Cardiac muscle cell (in vitro differentiated cells and primary cell): ENCODE measurements at regions not wholly inside any gene's neighbourhood (a gene's known extent, or its start where the extent isn't known, plus 50 kb on each side); places are given as distances from the start of the nearest gene placed in this dataset.

Experiments used
- DNase-seq, 2 donors: peaks; one replicate each; pipeline versions ENCODE4 v3.0.0 to v3.0.0-alpha.2; 2010 to 2017; ENCODE audit warnings: low read depth in 1 of 2, low spot score in 1 of 2
- H3K27ac ChIP-seq: fragments of 200-600 bp; sonication (generic); 2 replicates; pipeline ENCODE4 v1.5.1; 2016
- H3K27me3 ChIP-seq: fragments of 200-600 bp; sonication (generic); 2 replicates; pipeline ENCODE4 v1.6.0; 2016; ENCODE audit warnings: control low read depth
- H3K36me3 ChIP-seq: fragments of 200-600 bp; sonication (generic); 2 replicates; pipeline ENCODE4 v1.5.1; 2016; ENCODE audit warnings: control low read depth
- H3K4me1 ChIP-seq: fragments of 200-600 bp; sonication (generic); 2 replicates; pipeline ENCODE4 v1.8.1; 2017; ENCODE audit warnings: low read depth, mild to moderate bottlenecking, mixed run types
- H3K4me3 ChIP-seq: fragments of 200-600 bp; sonication (generic); 2 replicates; pipeline ENCODE4 v1.5.1; 2016; ENCODE audit warnings: mild to moderate bottlenecking
- H3K9me3 ChIP-seq: fragments of 200-600 bp; sonication (generic); 2 replicates; pipeline ENCODE4 v1.5.1; 2017; ENCODE audit warnings: low read depth, mild to moderate bottlenecking, control low read depth
- CTCF ChIP-seq: IDR thresholded peaks from 2 replicates; pipeline ENCODE4 v1.5.1; 2012; ENCODE audit warnings: low read depth, mild to moderate bottlenecking, low read length

- H3K27me3 ChIP-seq = peaks cover 95% of the 10 kb centered on the region
- H3K4me1 ChIP-seq = peaks cover 3% of the 10 kb centered on the region
- no peak for TF ChIP-seq CTCF
- H3K36me3 ChIP-seq = no peaks in the 10 kb centered on the region
- no peak for DNase-seq
- H3K4me3 ChIP-seq = no peak overlapping the region
- no peak overlapping the region for H3K27ac ChIP-seq
- no peaks in the 10 kb centered on the region for H3K9me3 ChIP-seq
Observed at GRCh38 chr3:44031387-44032380, 210.0 kb upstream of the TOPAZ1 start.

- no peak for TF ChIP-seq CTCF
- peaks cover 87% of the 10 kb centered on the region for H3K27me3 ChIP-seq
- H3K4me3 ChIP-seq = no peak overlapping the region
- no peak for DNase-seq
- peaks cover 5% of the 10 kb centered on the region for H3K4me1 ChIP-seq
- no peak overlapping the region for H3K27ac ChIP-seq
- H3K36me3 ChIP-seq = no peaks in the 10 kb centered on the region
- no peaks in the 10 kb centered on the region for H3K9me3 ChIP-seq
Observed at GRCh38 chr3:44032487-44032886, 209.2 kb upstream of the TOPAZ1 start.

DNA sequence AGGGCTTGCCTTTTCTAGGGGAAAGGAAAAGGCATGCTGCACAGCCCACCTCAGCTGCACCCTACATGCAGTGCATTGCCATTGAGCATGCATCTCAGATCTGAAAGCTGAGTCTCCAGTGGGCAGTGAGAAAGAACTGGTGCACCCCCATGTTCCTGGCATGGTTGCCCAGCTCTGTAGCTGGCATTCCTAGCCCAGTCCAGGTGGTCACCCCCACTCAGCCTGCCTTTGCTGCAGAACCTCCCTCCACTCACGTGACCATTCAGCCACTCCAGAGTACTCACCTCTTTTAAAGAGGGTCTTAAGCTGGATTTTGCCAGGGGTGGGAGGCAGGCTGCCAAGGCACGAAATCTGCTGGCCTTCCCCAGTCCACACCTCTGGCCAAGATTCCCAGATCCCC lies 208.6 kb upstream of the TOPAZ1 start:
- Histone ChIP-seq H3K4me1 (peaks cover 5% of the 10 kb centered on the region), H3K27ac (no peak overlapping the region), H3K36me3 (no peaks in the 10 kb centered on the region), H3K4me3 (no peak overlapping the region), H3K9me3 (no peaks in the 10 kb centered on the region), H3K27me3 (peaks cover 87% of the 10 kb centered on the region)
- no peak for DNase-seq
- TF ChIP-seq CTCF = no peak

GRCh38 chr3:44036850-44037249 lies 204.8 kb upstream of the TOPAZ1 start:
- Histone ChIP-seq H3K27me3 (peaks cover 78% of the 10 kb centered on the region), H3K27ac (no peak overlapping the region), H3K36me3 (no peaks in the 10 kb centered on the region), H3K9me3 (no peaks in the 10 kb centered on the region), H3K4me1 (peaks cover 5% of the 10 kb centered on the region), H3K4me3 (no peak overlapping the region)
- DNase-seq = peak in 1 of 2 donors; percentile 84
- TF ChIP-seq CTCF = no peak

GRCh38 chr3:44039006-44039405 lies 202.7 kb upstream of the TOPAZ1 start:
- Histone ChIP-seq H3K27ac (no peak overlapping the region), H3K36me3 (no peaks in the 10 kb centered on the region), H3K9me3 (no peaks in the 10 kb centered on the region), H3K4me3 (no peak overlapping the region), H3K27me3 (peaks cover 78% of the 10 kb centered on the region), H3K4me1 (peaks cover 5% of the 10 kb centered on the region)
- no peak for DNase-seq
- TF ChIP-seq CTCF = no peak
